Activated CD4-positive, alpha-beta T cell treated with anti-CD3 and anti-CD28 coated beads for 24 hours (primary cell): ENCODE measurements at regions not wholly inside any gene's neighbourhood (a gene's known extent, or its start where the extent isn't known, plus 50 kb on each side); places are given as distances from the start of the nearest gene placed in this dataset.

Source experiments
- DNase-seq, 2 donors: peaks; one replicate each; pipeline ENCODE4 v3.0.0-alpha.2; 2020; ENCODE audit warnings: low read depth in 2 of 2

DNA sequence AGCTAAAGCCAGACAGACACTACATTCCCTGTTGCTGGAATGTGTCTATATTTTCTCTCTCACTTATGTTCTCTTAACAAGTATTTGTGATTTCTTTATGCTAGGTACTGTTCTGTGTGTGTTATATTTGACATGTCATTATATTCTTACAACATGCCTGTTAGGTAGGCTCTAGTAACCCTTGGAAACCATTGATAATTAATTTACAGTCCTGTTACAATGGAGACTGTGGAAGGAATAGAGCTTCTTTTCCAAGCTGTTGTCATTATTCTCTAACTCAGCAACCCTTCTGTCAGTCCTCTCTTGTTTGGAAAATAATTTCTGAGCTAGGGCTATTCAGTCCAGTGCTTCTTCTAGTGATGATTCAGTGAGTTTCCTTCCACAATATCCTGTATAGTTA is 419.1 kb upstream of the BOD1L1 start:
- DNase-seq, result no peak

DNA sequence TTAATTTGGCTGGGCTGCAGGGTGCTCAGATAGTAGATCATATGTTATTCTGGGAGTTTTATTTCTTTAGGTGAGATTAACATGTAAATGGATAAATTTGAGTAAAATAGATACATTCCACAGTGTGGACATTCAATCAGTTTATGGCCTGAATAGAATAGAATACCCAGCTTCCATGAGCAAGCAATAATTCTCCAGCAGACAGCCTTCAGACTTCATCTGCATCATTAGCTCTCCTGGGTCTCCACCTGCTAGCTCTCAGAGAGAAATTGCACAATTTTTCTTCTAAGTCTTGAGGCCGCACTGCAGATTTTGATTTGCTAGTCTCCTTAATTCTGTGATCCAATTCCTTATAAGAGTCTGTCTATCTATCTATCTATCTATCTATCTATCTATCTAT is 420.3 kb upstream of the BOD1L1 start:
- DNase-seq, result no peak

DNA sequence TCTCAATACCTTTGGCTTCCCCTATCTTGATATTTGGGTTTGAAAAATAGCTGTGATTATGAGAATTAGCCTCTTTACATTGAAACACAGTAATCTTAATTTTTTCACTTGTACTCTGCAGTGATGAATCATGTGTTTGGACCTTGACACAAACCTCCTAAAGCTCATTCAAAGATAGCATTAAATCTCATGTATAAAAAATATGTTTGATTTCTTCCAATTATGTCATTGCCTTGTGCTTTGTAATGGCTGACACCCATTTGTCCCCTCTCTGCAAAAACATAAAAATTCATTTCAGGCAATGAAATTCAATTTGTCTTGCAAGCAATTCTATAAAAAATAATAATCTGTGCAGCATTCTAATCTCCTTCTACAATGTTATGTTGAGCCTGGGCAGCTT is 422.4 kb upstream of the BOD1L1 start:
- DNase-seq, result no peak

DNA sequence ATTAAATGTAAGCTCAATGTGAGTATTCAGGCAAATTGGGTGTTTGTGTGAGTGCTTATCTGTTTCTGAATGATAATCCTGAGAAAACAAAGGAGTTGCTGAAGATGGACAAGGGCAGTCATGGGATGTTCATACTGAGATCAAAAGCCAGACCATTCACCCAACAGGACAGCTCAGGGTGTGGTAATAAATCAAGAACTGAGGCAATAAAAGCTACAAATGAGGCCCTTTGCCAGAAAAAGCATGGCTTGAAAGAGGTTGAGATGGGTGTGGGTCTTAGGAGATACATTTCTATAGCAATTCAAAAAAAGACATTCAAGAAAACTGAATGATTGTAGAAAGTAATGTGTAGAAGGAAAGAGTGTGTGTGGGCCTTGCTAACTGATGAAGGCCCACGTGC is 425.8 kb upstream of the BOD1L1 start:
- no peak for DNase-seq

DNA sequence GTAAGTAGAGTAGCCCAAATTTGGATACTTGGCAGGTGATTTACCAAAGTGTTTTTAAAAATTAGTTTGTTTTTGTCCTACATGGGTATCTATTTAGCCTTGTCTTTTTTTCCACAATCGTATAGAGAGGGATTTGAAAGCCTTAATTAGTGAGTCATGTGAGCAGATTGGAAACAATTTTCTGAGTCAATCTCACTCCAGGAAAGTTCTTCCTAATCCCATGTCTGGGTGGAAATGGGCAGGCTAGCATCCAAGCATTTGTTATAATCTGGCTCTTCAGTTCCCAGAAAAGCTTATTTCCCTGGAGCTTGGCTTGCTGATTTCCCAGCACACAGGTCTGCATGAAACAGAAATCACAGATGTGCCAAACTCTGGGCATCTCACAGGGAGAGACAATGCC is 426.9 kb upstream of the BOD1L1 start:
- DNase-seq, result no peak

DNA sequence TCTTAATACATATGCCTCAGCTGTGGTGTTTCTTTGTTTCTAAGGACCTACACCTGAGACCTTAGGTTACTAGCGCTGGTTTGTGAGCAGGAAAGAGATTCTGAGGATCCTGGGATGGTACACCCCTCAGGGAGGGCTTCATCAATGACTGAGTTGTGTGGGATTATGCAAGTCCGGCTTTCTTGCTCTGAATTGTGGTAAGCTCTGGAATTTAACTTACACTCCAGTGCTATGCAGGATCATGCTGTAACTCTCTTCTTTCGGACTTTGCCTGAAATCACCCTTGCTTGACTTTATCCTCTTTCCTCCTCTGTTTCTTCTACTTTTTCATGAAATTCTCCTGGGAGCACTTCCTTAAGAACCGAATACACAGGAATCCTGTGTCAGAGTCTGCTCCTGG is 431.5 kb upstream of the BOD1L1 start:
- no peak for DNase-seq

DNA sequence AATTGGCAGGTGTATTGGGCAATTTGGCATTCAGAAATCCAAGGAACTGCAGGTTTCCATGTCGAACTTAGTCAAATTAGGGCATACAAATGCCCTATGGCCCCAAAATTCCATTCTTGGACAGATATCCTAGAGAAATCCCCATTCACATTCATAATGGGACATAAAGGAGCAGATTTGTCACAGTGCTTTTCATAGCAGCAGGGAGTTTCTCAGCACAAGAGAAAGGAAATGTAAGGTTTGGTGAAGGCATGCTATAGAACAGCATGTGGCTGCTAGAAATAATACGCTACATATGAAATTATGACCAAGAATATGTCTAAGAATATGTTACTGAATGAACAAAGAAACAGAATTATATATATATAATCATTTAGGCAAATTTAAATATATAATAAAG is 437.5 kb upstream of the BOD1L1 start:
- DNase-seq, result no peak

DNA sequence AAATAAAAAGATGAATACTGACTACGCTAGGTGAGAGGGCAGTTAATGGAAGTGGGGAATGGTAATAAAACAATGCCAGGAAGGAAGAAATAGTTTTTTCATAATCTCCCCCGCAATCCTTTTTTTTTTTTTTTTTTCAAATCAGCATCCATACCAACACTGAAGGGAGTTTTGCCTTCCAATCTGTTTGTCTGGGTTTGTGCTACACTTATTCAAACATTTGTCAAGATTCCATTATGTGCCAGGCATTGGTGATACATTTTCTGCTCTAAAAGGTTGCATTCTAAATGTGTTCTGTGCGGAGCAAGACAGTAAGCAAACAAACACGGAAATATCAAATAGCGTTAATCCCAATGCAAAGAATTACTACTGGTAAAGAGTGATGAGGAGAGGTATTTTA is 437.9 kb upstream of the BOD1L1 start:
- no peak for DNase-seq

DNA sequence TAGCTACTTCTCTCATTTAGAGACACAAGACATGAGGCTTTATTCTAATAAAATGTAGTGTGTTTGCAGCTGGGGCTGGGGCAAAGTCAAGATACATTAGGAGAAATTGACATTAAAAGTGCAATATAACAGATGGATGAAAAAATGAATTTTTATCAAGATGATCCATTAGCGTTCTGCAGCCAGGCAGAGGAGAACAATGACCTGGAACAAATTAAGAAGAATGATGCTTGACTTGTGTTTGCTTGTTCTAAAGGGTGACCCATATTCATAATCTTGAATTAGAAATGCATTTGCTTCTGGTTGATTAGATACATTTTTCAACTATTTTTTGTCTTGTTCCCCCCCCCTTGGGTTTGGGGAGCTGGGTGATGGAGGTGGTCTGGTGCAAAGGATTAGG is 439.5 kb upstream of the BOD1L1 start:
- DNase-seq, result no peak

DNA sequence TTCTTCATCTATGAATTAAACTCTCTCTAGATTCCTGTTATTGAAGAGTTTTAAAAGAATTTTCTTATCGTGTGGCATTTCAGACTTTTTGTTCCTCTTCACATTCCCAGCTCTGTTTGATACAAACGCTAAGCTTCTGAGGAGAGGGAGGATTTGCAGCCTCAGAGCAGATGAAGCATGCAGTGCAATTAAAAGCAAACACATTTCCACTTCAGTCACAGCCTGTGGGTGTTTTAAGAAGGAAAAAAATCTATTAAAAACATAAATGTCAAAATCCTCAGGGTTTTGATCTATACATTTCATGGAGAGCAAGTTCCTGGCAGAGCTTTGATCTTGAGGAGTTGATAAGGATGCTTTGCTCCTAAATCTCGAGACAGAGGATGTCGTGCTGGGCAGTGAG is 442.4 kb upstream of the BOD1L1 start:
- no peak for DNase-seq

DNA sequence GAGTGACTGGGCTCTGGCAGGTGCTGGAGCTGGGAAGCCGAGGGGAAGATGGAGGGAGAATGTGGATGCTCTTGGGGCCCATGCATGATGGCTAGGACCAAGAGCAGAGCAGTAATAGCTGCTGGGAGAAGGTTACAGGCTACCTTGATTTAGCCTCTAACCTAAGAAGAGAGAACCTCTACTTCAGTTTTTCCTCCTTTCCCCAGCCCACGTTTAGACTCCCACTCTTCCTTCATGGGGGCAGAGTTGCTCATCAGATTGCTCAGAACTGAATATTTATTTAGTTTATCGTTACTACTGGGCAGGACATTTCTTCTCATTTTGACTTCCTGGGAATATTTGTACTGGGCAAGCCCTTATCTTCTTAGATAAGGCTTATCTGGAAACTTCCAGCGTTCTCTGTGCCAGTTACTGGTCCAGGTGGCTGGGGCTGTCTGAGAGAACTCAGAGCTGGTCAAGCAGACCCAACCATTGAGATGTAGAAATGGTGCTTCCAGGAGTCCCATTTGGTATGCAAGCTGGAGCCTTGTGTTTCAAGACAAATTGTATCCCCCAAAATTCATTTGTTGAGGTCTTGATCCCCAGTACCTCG is 442.9 kb upstream of the BOD1L1 start:
- DNase-seq, result no peak

DNA sequence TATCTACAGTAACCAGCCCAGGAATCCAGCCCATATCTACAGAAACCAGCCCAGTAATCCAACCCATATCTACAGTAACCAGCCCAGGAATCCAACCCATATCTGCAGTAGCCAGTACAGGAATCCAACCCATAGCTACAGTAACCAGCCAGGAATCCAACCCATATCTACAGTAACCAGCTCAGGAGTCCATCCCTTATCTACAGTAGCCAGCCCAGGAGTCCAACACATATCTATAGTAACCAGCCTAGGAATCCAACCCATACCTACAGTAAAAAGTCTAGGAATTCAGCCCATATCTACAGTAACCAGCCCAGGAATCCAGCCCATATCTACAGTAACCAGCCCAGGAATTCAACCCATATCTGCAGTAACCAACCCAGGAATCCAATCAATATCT is 445.0 kb upstream of the BOD1L1 start:
- DNase-seq, result no peak

DNA sequence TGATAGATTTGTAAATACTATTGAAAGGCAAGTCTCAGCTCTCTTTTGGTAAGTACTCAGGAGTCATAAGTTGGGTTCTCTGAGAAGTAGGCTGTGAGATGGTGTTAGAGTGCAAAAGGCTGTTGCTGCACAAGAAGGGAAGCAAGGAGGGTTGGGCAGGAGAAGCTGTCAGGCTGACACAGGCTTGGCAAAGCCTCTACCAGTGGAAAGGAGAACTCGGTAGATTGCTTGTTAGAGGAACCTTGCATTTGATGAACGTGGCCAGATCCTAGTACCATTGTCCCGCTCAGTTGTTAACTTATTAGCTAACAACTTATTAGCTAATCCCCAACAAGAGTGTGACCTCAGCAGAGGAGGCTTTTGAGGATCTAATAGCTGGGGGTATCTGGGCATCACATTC is 449.3 kb upstream of the BOD1L1 start:
- no peak for DNase-seq

DNA sequence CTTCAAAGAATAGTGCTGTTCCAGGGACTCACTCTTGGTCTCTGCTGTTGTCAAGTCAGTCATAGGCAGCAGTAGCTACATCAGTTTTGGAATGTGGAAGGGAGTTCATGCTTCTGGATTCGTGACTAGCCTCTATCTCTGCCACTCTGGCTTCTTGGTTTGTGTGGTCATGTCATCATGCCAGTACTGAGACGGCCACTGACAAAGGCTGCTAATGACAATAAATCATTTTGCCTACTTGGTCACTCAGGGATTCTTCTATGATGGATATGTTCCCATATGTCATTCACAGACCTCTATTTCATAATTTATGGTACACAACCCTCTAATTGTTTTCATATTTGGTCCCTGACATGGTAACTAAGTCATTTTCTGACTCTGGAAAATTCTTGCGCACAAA is 450.8 kb upstream of the BOD1L1 start:
- no peak for DNase-seq

DNA sequence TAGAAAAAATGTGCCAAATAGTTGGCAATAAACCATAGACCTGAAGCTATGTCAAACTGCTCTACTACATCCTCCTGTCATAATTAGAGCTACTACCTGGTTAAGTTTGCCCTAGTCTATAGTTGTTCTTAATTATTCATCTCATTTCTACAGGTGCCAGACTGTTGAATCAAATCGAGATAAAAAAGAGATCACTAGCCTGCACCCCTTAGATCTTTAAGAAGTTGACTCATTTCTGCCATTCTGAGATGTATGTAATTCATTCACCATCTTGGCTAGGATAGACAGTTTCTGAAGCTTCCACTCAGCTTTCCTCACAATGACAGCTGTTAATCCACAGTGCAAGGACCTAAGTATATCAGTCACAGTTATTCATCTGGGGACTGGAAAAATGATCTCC is 452.1 kb upstream of the BOD1L1 start:
- no peak for DNase-seq

DNA sequence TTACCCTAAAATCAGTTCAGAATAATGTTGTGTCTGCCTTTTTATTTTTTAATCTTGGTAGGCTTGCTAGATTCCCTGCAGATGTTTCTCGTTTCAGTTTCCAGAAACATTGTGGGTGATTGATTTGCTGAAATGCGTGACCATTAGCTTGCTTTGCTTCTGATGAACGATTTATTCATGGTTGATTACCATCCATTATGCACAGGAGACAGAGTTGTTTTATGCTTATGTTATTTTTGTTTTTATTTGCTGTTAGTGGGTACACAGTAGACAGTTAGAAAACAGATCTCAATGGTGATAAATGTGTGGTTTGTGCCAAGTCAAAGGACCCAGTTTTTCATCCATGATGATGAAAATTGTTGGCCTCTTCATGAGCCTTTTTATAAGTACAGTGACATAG is 455.6 kb upstream of the BOD1L1 start:
- DNase-seq, result no peak

DNA sequence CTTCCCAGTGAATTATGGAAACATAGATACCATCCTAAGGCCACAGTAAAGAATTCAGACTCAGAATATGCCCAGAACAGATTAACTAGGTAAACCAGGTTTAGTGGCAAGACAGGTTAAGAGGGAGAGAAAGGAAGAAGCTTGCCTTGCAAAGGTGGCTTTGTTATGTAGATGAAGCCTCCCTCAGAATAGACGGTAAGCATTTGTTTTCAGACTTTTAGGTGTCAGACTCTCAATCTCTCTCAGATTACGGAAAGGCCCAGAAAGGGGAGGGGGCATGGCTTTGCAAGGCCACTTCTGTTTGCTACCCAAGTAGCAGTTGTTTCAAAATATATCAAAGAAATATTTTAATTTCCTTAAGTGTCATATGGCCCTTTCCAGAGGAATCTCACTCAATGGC is 457.1 kb upstream of the BOD1L1 start:
- DNase-seq, result no peak

DNA sequence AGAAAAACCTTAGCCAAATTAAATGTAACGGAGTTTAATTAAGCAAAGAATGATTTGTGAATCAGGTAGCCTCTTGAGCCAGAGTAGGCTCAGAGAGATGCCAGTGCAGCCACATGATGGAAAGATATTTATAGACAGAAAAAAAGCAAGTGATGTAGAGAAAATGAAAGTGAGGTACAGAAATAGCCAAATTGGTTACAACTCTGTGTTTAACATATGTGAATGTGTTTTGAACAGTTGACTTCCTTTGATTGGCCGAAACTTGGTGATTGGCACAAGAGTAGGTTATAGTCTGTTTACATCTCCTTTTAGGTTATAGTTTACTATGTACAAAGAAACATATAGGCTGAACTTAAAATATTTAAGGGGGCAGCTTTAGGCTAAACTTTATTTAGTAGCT is 459.9 kb upstream of the BOD1L1 start:
- no peak for DNase-seq

DNA sequence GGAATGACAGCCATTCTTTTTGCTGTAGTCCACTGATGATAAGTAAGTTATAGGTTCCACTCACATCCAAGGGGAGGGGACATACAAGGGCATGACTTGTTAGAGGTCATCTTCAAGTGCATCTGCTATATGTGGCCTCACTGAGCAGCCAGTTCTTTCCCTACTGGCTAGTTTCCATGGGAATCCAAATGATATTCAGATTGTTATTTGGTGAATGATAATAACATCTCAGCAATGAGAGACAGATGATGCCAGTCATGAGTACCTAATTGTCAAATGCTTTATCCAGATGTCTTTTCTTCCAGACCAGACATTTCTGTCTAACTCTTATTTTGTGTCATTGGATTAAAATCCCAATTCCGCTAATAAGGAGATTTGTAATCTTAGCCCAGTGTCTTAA is 460.4 kb upstream of the BOD1L1 start:
- no peak for DNase-seq

DNA sequence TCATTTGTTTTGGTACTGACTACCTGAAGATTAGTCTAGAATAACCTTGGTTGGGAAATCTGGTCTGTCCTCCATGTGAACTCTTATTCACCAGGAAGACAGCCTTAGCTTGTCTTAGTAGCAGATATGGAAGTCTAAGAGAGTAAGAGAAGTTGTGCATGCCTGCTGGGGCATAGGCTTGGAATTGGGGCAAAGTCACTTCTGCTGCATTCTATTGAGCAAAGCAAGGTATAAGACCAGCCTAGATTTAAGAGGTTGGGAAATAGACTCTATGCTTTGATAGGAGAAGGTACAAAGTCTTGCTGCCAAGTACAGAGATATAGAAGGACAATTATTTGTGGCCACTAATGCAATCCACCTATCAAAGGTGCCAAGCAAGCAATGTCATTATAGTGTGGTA is 464.0 kb upstream of the BOD1L1 start:
- no peak for DNase-seq

DNA sequence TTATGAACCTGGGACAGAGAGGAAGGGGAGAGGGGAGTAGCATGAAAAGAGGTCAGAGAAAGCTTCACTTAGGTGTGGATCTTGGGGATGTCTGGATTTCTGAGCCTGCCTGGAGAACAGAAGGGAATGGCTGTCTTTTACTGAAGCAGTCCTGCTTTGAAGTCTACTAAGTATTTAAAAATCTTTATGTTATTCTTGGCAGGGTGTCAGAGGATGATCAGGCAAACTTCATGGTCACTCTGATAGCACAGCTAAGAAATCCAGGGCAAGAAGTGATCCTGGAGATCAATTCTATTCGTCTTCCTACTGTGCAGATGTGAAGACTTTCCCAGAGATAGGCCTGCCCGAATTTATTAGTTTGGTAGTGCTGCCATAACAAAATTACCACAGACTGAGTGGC is 464.4 kb upstream of the BOD1L1 start:
- DNase-seq, result no peak

DNA sequence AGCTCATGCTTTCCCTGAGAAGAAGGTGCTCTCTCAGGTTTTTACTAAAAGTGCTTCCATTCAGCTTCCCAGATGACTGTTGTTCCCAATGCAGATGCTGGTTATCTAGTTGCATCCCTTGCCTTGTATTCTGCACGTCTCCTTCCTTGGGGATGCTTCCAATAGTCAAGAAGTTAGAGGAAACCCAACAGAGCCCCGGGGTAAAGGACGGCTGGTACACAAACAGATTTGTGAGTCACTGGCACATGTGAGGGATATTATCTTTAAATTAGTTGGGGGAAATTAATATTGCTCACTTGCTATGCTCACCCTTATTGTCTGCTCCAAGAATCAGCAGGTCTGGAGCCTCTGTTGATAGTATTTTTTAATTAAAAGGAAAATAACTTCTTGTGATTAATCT is 465.2 kb upstream of the BOD1L1 start:
- DNase-seq, result no peak

DNA sequence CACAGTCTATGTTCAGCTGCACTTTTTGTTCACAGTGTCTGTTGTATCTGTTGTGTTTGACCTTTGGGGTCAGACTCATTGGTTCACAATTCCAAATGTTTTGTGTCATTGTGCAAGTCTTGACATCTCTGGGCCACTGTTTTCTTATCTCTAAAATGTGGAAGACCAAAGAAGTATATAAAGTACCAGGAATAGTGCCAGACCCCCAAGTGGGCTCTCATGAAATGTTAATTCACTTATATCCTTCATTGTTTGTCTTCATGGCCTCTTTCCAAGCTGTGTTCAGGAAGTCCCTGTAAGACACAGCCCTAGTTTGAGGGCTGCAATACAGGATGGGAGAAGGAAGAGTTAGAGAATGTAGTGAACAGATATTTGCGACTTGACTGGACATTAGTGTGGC is 468.3 kb upstream of the BOD1L1 start:
- DNase-seq, result no peak

DNA sequence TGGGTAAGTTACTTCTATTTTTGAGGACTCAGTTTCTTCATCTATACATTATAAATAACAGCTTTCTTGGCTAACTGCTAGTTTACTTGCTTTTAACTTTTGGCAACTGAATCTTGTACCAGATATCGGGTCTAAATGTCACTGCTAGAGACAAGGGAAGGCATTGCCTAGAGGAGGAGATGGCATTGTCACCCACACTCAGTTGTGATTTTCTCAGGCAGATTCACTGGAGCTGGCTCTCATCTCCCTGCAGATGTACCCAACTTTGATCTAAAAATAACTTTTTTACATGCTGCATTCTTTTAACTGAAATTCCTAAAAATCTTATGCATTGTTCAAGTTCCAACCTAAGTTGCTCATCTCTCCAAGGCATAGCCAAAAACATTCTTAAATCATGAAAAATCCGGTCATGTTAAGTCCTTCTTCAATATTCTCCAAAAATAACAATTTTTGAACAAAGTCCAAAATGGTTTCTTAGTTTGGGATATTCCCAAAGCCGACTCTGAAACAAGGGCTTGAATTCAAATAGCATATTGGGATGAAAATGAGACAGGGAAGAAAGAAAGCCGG is 469.0 kb upstream of the BOD1L1 start:
- no peak for DNase-seq

DNA sequence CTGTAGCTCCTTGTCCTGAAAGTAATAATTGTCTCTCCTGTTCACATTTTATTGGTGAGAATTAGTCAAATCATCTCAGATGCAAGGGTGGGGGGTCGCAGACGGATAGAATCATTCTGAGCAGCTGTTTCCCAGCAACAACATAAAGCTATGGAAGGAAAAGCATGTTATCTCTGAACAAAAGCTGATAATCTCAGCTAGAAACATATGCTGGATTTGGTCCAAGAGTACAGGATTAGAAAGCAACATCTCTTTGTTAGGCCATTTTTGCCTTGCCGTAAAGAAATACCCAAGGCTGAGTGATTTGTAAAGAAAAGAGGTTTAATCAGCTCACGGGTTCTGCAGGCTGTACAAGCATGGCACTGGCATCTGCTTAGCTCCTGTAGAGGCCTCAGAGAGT is 472.8 kb upstream of the BOD1L1 start:
- DNase-seq, result no peak
